SU-DHL-6 (cell line): ENCODE measurements at regions not wholly inside any gene's neighbourhood (a gene's known extent, or its start where the extent isn't known, plus 50 kb on each side); places are given as distances from the start of the nearest gene placed in this dataset.

Source experiments
- H2AFZ ChIP-seq: fragments of 200-600 bp; sonication (generic); 2 replicates; pipeline ENCODE4 v1.6.1; 2014; ENCODE audit warnings: low read depth, mild to moderate bottlenecking, moderate library complexity, mixed read lengths, antibody characterized with exemption, low read length; ENCODE audit not compliant: severe bottlenecking
- H3F3A ChIP-seq: fragments of 200-600 bp; shearing (Covaris generic); 2 replicates; pipeline ENCODE4 v1.6.0; 2016; ENCODE audit warnings: antibody characterized with exemption, mild to moderate bottlenecking; ENCODE audit not compliant: insufficient read depth
- H3K27ac ChIP-seq: fragments of 200-600 bp; sonication (generic); 2 replicates; pipeline ENCODE4 v1.5.1; 2016; ENCODE audit warnings: low read depth, mild to moderate bottlenecking, low read length, moderate library complexity, mixed read lengths
- H3K27me3 ChIP-seq: fragments of 200-600 bp; sonication (generic), shearing (Covaris generic); 2 replicates; pipeline ENCODE4 v1.6.0; 2014; ENCODE audit warnings: mild to moderate bottlenecking, low read length
- H3K36me3 ChIP-seq: fragments of 200-600 bp; sonication (generic); 2 replicates; pipeline ENCODE4 v1.6.1; 2014; ENCODE audit warnings: mild to moderate bottlenecking, low read length, mixed read lengths
- H3K4me2 ChIP-seq: fragments of 300-600, 200-600 bp; shearing (Covaris generic), sonication (generic); 2 replicates; pipeline ENCODE4 v1.6.0; 2014; ENCODE audit warnings: low read length, low read depth, mild to moderate bottlenecking; ENCODE audit not compliant: poor library complexity, severe bottlenecking
- H3K4me3 ChIP-seq: fragments of 200-600 bp; sonication (generic); 2 replicates; pipeline ENCODE4 v1.5.1; 2014; ENCODE audit warnings: antibody characterized with exemption, low read length, mild to moderate bottlenecking, mixed read lengths; ENCODE audit not compliant: insufficient read depth, poor library complexity, severe bottlenecking
- H3K79me2 ChIP-seq: fragments of 200-600 bp; sonication (generic); 2 replicates; pipeline ENCODE4 v1.6.1; 2014; ENCODE audit warnings: mild to moderate bottlenecking, low read length, moderate library complexity; ENCODE audit not compliant: insufficient read depth
- H3K9ac ChIP-seq: fragments of 200-600 bp; sonication (generic); 2 replicates; pipeline ENCODE4 v1.7.0; 2014; ENCODE audit warnings: mild to moderate bottlenecking, low read length
- H3K9me2 ChIP-seq: fragments of 200-600 bp; sonication (generic); replicated peaks from 2 replicates; pipeline ENCODE4 v1.6.1; 2014; ENCODE audit warnings: low read length; ENCODE audit not compliant: insufficient read depth
- H3K9me3 ChIP-seq: fragments of 200-600 bp; sonication (generic); 2 replicates; pipeline ENCODE4 v1.6.1; 2014; ENCODE audit warnings: low read length, mixed read lengths; ENCODE audit not compliant: insufficient read depth
- H4K20me1 ChIP-seq: fragments of 200-600 bp; sonication (generic); 2 replicates; pipeline ENCODE4 v1.6.1; 2014; ENCODE audit warnings: low read depth, mild to moderate bottlenecking, antibody characterized with exemption, low read length, moderate library complexity, mixed read lengths
- CTCF ChIP-seq: fragments of 200-600 bp; sonication (generic); IDR thresholded peaks from one replicate; pipeline ENCODE4 v1.5.1; 2017; ENCODE audit warnings: antibody characterized with exemption, mild to moderate bottlenecking, low read length, moderate library complexity; ENCODE audit not compliant: insufficient read depth, poor library complexity, severe bottlenecking
- EZH2phosphoT487 ChIP-seq: fragments of 200-600 bp; sonication (generic), shearing (Covaris generic); conservative IDR thresholded peaks from 2 replicates; pipeline ENCODE4 v1.6.1; 2018; ENCODE audit warnings: mild to moderate bottlenecking, antibody characterized with exemption, low read length, moderate library complexity, mixed read lengths

GRCh38 chr4:138028923-138029322, 213.2 kb downstream of the SLC7A11 start:
- Histone ChIP-seq H3K36me3 (no peaks in the 10 kb centered on the region), H3K27me3 (no peaks in the 10 kb centered on the region), H4K20me1 (no peaks in the 10 kb centered on the region), H3K79me2 (no peaks in the 10 kb centered on the region), H3K9ac (no peak overlapping the region), H3F3A (no peaks in the 10 kb centered on the region), H3K9me2 (no peaks in the 10 kb centered on the region), H3K27ac (no peak overlapping the region), H2AFZ (no peak overlapping the region), H3K4me3 (no peak overlapping the region), H3K4me2 (no peak overlapping the region), H3K9me3 (no peaks in the 10 kb centered on the region)
- TF ChIP-seq CTCF (no peak), EZH2phosphoT487 (no peak)

GRCh38 chr4:138021139-138021830, 220.9 kb downstream of the SLC7A11 start:
- H3K79me2 ChIP-seq, result no peaks in the 10 kb centered on the region
- H3K27ac ChIP-seq, result no peak overlapping the region
- H3K4me2 ChIP-seq, result no peak overlapping the region
- TF ChIP-seq EZH2phosphoT487 (no peak), CTCF (no peak)
- no peaks in the 10 kb centered on the region for H3K9me3 ChIP-seq
- no peaks in the 10 kb centered on the region for H3K9me2 ChIP-seq
- H3K27me3 ChIP-seq, result no peaks in the 10 kb centered on the region
- H2AFZ ChIP-seq, result no peak overlapping the region
- H3K4me3 ChIP-seq, result no peak overlapping the region
- no peaks in the 10 kb centered on the region for H4K20me1 ChIP-seq
- H3K9ac ChIP-seq, result no peak overlapping the region
- no peaks in the 10 kb centered on the region for H3K36me3 ChIP-seq
- no peaks in the 10 kb centered on the region for H3F3A ChIP-seq

- no peaks in the 10 kb centered on the region for H3K79me2 ChIP-seq
- H3K27me3 ChIP-seq, result no peaks in the 10 kb centered on the region
- no peaks in the 10 kb centered on the region for H3K9me3 ChIP-seq
- TF ChIP-seq CTCF (no peak), EZH2phosphoT487 (no peak)
- H2AFZ ChIP-seq, result no peak overlapping the region
- no peaks in the 10 kb centered on the region for H3K36me3 ChIP-seq
- no peak overlapping the region for H3K27ac ChIP-seq
- no peak overlapping the region for H3K4me3 ChIP-seq
- H3K9me2 ChIP-seq, result no peaks in the 10 kb centered on the region
- no peak overlapping the region for H3K4me2 ChIP-seq
- H3F3A ChIP-seq, result no peaks in the 10 kb centered on the region
- no peak overlapping the region for H3K9ac ChIP-seq
- no peaks in the 10 kb centered on the region for H4K20me1 ChIP-seq
Measured at GRCh38 chr4:138014590-138015288, 227.4 kb downstream of the SLC7A11 start.
